ENCODE measurements at regions not wholly inside any gene's neighbourhood (a gene's known extent, or its start where the extent isn't known, plus 50 kb on each side); places are given as distances from the start of the nearest gene placed in this dataset.

DNA sequence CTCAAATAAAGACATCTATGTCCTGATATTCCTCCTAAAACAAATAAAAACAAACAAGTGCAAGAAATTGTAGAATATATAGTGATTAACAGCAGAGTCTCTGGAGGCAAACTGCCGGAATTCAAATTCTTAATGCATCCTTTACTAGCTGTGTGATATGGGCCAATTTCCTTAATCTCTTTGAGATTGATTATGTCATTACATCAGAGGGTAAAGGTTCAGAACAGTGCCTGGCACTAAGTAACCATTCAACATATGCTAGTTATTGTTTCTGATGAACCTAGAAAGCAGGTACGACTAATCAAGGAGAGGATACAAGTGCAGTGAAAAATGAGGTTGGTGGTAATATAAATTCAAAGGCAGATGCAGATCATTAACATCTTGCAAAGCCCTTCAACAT lies 81.1 kb upstream of the ADAMTS19 start:
- DNase-seq (ENCODE audit: low read depth): no peak
- TF ChIP-seq, protein P1, sequence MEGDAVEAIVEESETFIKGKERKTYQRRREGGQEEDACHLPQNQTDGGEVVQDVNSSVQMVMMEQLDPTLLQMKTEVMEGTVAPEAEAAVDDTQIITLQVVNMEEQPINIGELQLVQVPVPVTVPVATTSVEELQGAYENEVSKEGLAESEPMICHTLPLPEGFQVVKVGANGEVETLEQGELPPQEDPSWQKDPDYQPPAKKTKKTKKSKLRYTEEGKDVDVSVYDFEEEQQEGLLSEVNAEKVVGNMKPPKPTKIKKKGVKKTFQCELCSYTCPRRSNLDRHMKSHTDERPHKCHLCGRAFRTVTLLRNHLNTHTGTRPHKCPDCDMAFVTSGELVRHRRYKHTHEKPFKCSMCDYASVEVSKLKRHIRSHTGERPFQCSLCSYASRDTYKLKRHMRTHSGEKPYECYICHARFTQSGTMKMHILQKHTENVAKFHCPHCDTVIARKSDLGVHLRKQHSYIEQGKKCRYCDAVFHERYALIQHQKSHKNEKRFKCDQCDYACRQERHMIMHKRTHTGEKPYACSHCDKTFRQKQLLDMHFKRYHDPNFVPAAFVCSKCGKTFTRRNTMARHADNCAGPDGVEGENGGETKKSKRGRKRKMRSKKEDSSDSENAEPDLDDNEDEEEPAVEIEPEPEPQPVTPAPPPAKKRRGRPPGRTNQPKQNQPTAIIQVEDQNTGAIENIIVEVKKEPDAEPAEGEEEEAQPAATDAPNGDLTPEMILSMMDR (IDR thresholded peaks at IDR 0.05; ENCODE audit: insufficient read depth, low read depth, low read length, missing control alignments): no peak
- no peak overlapping the region for H3K4me3 ChIP-seq (ENCODE audit: low read depth, low read length)

GRCh38 chr5:129379406-129379805 lies 80.7 kb upstream of the ADAMTS19 start:
- TF ChIP-seq, protein P1 (IDR thresholded peaks at IDR 0.05; ENCODE audit: insufficient read depth, low read depth, low read length, missing control alignments): no peak
- DNase-seq (ENCODE audit: low read depth): no peak
- no peak overlapping the region for H3K4me3 ChIP-seq (ENCODE audit: low read depth, low read length)

DNA sequence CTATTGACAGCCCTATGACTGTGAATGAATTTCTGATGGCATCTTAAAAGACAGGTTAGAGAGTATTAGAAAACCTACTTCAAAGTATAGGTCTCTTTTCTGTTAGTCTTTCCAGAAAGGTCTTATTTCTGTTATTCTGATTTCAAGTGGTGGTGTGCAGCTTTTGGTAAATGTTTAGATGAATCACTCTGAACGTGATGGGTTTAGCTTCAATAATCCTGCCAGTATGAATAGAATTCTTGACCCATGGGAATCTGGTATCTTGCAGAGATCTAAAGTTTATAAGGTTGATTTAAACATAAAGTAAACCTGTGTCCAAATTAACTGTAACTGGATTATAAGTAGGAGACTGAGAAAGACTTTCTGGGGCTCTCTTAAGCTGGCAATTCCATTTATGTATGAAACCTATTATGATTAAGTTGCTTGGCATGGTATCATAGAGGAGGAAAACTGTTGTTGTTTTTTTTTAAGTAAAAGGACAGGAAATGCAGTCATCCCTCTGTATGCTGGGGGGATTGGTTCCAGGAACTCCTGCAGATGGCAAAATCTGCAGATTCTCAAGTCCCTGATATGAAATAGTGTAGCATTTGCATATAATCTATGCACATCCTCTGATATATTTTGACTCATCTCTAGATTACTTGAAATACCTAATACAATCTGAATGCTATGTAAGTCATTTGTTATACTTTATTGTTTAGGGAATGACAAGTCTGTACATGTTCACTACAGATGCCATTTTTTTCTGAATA lies 77.0 kb upstream of the ADAMTS19 start:
- H3K4me3 ChIP-seq (ENCODE audit: low read depth, low read length): no peak overlapping the region
- TF ChIP-seq, protein P1 (IDR thresholded peaks at IDR 0.05; ENCODE audit: insufficient read depth, low read depth, low read length, missing control alignments): no peak
- DNase-seq (ENCODE audit: low read depth): no peak

GRCh38 chr5:129384193-129384592 lies 75.9 kb upstream of the ADAMTS19 start:
- H3K4me3 ChIP-seq (ENCODE audit: low read depth, low read length): no peak overlapping the region
- TF ChIP-seq, protein P1 (IDR thresholded peaks at IDR 0.05; ENCODE audit: insufficient read depth, low read depth, low read length, missing control alignments): no peak
- no peak for DNase-seq (ENCODE audit: low read depth)

GRCh38 chr5:129384736-129385135 lies 75.4 kb upstream of the ADAMTS19 start:
- H3K4me3 ChIP-seq (ENCODE audit: low read depth, low read length): no peak overlapping the region
- no peak for DNase-seq (ENCODE audit: low read depth)
- TF ChIP-seq, protein P1 (IDR thresholded peaks at IDR 0.05; ENCODE audit: insufficient read depth, low read depth, low read length, missing control alignments): no peak

DNA sequence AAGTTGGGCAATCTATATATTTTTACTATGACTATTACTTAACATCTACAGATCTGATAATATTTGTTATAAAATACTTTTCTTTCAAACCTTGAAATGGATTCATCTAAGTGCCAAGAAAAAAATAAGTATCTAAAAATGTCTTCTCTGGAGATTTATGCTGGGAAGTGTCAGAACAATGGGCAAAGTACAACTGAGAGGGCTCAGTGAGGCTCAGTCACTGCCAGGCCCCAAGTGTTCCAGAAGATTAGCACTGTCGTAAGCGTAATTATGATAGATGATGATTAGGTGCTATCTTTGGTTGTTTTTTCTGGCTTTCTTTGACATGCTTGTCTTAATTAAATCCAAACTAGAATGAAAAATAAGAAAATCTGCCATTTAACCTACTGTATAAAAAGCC lies 72.2 kb upstream of the ADAMTS19 start:
- TF ChIP-seq, protein P1 (IDR thresholded peaks at IDR 0.05; ENCODE audit: insufficient read depth, low read depth, low read length, missing control alignments): no peak
- no peak for DNase-seq (ENCODE audit: low read depth)

DNA sequence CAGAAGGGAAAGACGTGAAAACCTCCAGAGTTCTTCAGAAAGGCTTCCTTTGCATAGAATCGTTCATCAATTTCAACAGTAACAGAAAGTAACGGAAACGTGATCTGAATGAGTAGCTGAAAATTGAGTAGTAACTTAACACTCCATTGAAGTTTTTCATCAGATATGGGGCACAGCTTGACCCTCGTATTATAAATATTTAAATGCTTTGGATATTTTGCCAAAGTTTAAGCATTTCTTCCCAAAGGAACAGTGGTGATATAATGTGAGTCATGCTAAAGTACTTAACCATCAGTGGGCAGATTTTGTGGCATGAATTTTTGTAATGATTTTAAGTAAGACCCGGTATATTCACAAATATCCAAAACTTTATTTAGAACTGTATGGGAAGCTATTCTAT lies 67.4 kb upstream of the ADAMTS19 start:
- H3K4me3 ChIP-seq (ENCODE audit: low read depth, low read length): no peak overlapping the region
- no peak for DNase-seq (ENCODE audit: low read depth)
- TF ChIP-seq, protein P1 (IDR thresholded peaks at IDR 0.05; ENCODE audit: insufficient read depth, low read depth, low read length, missing control alignments): no peak

More for the DNA sequence above, 72.2 kb upstream of the ADAMTS19 start:
- no peak overlapping the region for H3K4me3 ChIP-seq (ENCODE audit: low read depth, low read length)
